Esophagus muscularis mucosa (tissue), 4 donors: ENCODE measurements at regions not wholly inside any gene's neighbourhood (a gene's known extent, or its start where the extent isn't known, plus 50 kb on each side); places are given as distances from the start of the nearest gene placed in this dataset.

ENCODE experiments used
- EP300 ChIP-seq: sonication (generic); formaldehyde crosslinking; IDR thresholded peaks from one replicate; pipeline ENCODE4 v1.6.1; 2017; ENCODE audit warnings: antibody characterized with exemption
- POLR2A ChIP-seq: fragments of 450-650 bp; IDR thresholded peaks from one replicate; pipeline ENCODE4 v1.6.1; 2017; ENCODE audit warnings: antibody characterized with exemption, moderate library complexity, mild to moderate bottlenecking, low read depth
- POLR2AphosphoS5 ChIP-seq, 2 donors: sonication (generic); formaldehyde crosslinking; IDR thresholded peaks; one replicate each; pipeline ENCODE4 v1.6.1; 2017; ENCODE audit warnings: antibody characterized with exemption in 2 of 2
- TF ChIP-seq, protein P1 (sequence below), 3 experiments: fragments of 200-600 bp in 2 of 3; fragments of 450-650 bp in 1 of 3; sonication (generic) in 2 of 3; IDR thresholded peaks; one replicate each; pipeline ENCODE4 v1.5.1; 2017 to 2019; ENCODE audit warnings: antibody characterized with exemption in 3 of 3, mild to moderate bottlenecking in 2 of 3, moderate library complexity in 1 of 3

DNA sequence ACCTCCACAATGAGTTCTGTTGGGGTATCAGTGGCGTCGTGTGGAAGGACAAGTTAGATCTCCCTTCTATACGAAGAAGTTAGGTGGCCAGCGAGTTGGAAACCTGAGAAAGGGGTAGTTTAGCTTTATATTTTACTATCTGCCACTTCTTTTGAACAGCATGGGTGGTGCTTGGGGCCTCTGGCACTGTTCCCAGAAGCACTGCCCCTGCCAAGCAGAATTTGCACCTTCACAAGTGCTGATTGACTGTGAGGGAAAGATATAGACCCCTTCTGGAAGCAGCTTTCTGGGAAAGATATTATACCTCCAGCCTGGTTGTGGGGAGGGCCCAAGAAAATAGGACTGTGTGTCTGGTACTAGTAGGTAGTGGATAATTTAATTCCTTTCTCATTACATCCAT, 246.9 kb downstream of the FBXO8 start:
- TF ChIP-seq, protein P1, sequence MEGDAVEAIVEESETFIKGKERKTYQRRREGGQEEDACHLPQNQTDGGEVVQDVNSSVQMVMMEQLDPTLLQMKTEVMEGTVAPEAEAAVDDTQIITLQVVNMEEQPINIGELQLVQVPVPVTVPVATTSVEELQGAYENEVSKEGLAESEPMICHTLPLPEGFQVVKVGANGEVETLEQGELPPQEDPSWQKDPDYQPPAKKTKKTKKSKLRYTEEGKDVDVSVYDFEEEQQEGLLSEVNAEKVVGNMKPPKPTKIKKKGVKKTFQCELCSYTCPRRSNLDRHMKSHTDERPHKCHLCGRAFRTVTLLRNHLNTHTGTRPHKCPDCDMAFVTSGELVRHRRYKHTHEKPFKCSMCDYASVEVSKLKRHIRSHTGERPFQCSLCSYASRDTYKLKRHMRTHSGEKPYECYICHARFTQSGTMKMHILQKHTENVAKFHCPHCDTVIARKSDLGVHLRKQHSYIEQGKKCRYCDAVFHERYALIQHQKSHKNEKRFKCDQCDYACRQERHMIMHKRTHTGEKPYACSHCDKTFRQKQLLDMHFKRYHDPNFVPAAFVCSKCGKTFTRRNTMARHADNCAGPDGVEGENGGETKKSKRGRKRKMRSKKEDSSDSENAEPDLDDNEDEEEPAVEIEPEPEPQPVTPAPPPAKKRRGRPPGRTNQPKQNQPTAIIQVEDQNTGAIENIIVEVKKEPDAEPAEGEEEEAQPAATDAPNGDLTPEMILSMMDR (IDR thresholded peaks at IDR 0.05): no peak
- TF ChIP-seq POLR2A: no peak
- TF ChIP-seq EP300: no peak
- no peak for TF ChIP-seq POLR2AphosphoS5 (IDR thresholded peaks at IDR 0.05)
